Right lobe of liver (tissue), 4 donors: ENCODE measurements at regions not wholly inside any gene's neighbourhood (a gene's known extent, or its start where the extent isn't known, plus 50 kb on each side); places are given as distances from the start of the nearest gene placed in this dataset.

Source experiments
- CTCF ChIP-seq, 4 donors: fragments of 200-600 bp in 3 of 4; fragments of 450-650 bp in 1 of 4; IDR thresholded peaks; one replicate each; pipeline versions ENCODE4 v1.5.1 to v1.8.0; 2016 to 2022; ENCODE audit warnings: antibody characterized with exemption in 4 of 4, mild to moderate bottlenecking in 2 of 4
- POLR2A ChIP-seq: fragments of 450-650 bp; IDR thresholded peaks from one replicate; pipeline ENCODE4 v1.6.1; 2017; ENCODE audit warnings: antibody characterized with exemption, mild to moderate bottlenecking
- donor health status: DM: no; HTN: no; CAD: no.
- donor health status: DM: no; HTN: no; CAD: no.
- donor health status: DM: no; HTN: yes; CAD: no.

- TF ChIP-seq CTCF (IDR thresholded peaks at IDR 0.05), result no peak
- TF ChIP-seq POLR2A, result no peak
Observed at GRCh38 chr20:58020656-58021454, 207.6 kb downstream of the ANKRD60 start.
